ENCODE measurements at regions not wholly inside any gene's neighbourhood (a gene's known extent, or its start where the extent isn't known, plus 50 kb on each side); places are given as distances from the start of the nearest gene placed in this dataset.

DNA sequence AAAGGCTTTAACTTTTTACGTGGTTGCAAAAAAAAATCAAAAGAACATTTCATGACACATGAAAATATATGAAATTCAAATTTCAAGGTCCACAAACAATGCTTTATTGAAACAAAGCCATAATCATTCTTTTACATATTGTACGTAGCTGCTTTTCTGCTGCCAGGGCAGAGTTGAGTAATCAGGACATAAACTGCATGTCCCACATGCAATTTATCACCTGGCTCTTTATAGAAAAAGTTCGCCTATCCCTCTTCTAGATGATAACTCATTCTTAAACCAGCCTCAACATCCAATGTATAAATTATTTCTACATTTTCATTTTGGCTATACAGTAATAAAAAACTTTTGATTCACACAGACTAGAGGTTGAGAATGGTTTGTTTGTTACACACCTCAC is 154.9 kb downstream of the AXIN2 start:
- DNase-seq (ENCODE audit: low spot score): no peak

- no peak for DNase-seq (ENCODE audit: low spot score)
Measured at GRCh38 chr17:65405563-65405962, 155.9 kb downstream of the AXIN2 start.

DNA sequence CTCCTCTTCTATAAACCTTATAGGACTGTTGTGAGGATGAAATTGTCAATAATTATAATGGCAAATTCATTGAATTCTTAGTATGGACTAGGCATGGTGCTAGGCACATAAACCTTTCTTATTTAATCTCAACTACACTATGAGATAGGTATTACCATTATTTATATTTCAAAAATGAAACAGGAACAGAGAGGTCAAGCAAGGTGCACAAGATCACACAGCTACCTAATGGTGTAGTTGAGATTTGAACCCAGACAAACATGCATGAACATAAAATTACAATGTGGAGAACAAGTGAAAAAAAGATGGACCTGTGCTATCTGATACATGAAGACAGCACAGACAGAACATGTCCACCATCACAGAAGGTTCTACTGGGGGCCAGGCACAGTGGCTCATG is 156.7 kb downstream of the AXIN2 start:
- no peak for DNase-seq (ENCODE audit: low spot score)

DNA sequence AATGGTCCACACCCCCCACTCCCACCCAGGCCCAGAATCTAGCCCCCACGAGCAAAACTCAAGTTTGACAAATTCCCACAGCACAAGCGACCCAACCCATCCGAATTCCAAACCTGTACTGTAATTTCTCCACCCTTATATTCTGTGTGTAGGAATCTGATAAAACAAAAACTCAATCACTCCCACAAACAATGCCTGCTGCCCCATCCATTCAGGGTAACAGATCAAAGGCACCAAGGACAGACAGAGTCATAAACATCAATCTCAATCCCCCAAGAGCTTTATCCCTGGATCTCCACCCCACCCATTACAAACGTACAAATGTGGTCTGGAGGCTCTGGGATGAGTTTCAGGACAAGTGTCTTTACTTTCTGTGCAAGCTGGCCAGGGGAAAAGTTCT is 157.8 kb downstream of the AXIN2 start:
- peak; percentile 99 for DNase-seq (ENCODE audit: low spot score)

- DNase-seq (ENCODE audit: low spot score): peak; percentile 78
Measured at GRCh38 chr17:65402513-65403496, 158.6 kb downstream of the AXIN2 start.

DNA sequence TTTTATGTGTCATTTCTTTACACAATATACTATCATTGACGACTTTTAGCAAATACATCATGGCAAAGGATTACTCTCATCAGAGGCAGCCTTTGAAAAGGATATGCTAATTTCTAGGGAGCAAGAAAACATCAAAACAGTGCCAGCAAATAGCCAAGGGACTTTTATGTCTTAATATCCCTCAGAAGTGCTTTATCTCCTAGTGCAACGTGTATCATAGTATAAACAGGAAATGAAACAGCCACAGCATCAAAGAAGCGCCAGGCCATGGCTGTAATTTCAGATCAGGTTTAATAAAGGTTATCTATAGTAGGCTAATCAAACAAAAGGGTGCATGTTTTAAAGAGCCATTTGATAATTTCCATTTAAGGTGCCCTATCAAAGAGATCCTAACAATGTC is 159.9 kb downstream of the AXIN2 start:
- peak; percentile 93 for DNase-seq (ENCODE audit: low spot score)

GRCh38 chr17:65400701-65401100 is 160.7 kb downstream of the AXIN2 start:
- DNase-seq (ENCODE audit: low spot score): no peak

DNA sequence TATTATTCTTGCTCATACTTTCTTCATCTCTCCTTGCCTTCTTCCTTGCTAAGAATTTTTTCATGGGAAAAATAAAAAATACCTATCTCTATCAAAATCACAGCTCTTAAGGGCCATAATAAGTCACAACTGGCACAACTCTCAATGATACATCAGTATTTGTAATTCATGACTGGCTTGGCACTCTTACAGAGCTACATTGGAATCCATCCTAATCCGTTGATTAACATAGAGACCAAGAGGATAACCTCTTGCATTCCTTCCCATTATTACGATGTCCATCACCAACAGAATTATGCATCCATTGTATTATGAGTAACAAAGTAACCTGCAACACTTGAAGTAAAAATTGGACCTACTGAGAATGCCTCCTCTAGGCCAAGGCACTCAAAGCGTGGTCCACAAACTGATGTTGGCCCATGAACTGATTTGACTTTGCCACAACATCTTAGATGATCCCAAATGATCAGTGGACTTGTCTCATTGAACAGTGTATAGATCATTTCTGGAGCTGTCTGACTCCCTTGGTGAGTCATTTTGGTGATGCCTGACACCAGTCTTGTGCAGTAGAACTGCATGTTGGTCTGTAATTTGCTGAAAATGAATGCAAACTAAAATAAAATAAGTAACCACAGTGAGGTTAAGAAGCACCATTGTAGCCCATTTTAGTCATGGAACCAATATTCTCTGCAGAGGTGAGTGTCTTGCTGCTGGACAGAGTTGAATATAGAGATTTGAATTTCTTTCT is 163.2 kb downstream of the AXIN2 start:
- DNase-seq (ENCODE audit: low spot score): no peak

DNA sequence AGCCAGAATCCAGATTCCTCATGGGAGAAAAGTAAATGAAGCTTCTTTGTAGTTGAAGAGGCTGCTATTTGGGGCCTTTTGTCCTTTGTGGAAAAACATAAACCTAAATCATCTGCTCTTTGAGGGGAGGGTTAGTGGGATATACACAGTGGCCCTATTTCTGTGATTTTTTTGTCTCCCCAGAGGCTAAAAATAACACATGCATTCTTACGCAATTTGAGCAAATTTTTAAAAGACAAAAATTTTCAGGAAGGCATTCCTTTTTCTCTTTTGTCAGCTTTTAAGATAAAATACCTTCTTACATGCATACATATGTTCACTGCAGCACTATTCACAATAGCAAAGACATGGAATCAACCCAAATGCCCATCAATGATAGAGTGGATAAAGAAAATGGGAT is 165.5 kb downstream of the AXIN2 start:
- no peak for DNase-seq (ENCODE audit: low spot score)

DNA sequence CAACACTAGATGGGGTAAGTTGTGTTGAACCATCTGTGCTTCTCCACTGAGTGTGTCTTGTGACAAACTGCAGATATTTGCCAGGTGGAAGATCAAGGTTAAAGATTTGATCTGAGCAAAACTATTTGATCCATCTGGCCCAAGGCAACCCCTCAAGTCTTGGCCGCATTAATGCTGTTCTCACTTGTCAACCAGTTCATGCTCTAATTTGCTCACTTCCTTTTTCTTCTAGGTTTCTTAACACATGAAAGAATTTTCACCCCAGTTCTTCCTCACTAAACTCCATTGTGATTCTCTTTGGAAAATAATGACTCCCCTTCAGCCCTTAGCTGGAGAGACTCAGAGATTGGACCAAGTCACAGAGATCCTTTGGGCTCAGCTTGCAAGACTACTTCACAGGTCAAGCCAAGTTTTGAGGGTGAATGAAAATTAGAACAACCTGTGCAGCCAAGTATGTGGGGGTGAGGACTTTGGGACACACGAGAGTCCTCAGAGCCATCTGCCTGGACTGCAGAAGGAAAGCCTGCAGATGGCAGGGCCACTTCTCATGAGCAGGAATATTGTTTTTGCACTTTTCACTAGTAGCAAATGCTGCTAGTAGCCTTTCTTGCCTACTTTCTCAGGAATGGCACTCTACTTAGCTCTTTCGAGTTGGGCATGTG is 166.5 kb downstream of the AXIN2 start:
- no peak for DNase-seq (ENCODE audit: low spot score)

GRCh38 chr17:65393514-65393913 is 167.9 kb downstream of the AXIN2 start:
- no peak for DNase-seq (ENCODE audit: low spot score)

- DNase-seq (ENCODE audit: low spot score): peak; percentile 65
Measured at GRCh38 chr17:65389949-65390348, 171.5 kb downstream of the AXIN2 start.

- no peak for DNase-seq (ENCODE audit: low spot score)
Measured at GRCh38 chr17:65389426-65389825, 172.0 kb downstream of the AXIN2 start.

- DNase-seq (ENCODE audit: low spot score): no peak
Measured at GRCh38 chr17:65388911-65389310, 172.5 kb downstream of the AXIN2 start.

GRCh38 chr17:65387322-65387721 is 174.1 kb downstream of the AXIN2 start:
- no peak for DNase-seq (ENCODE audit: low spot score)

DNA sequence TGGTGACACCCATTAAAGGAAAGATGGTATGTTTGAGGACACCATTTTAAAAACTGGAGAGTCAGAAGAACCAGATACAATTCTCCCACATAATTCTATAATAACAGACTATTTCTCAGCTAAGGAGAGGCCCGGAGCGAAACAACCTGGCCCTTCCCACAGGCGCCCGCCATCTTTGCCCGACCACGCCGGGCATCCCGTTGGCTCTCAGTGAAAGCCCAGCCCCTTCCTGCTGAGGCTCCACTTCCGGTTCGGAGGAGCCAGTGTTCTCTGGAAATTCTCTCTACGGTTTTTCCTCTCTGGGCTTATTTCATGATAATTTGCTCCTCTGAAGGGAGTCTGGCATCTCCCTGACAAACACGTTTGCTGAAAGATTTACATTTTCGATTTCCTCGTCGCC is 175.7 kb downstream of the AXIN2 start:
- DNase-seq (ENCODE audit: low spot score): no peak

- DNase-seq (ENCODE audit: low spot score): no peak
Measured at GRCh38 chr17:65385071-65385470, 176.4 kb downstream of the AXIN2 start.

DNA sequence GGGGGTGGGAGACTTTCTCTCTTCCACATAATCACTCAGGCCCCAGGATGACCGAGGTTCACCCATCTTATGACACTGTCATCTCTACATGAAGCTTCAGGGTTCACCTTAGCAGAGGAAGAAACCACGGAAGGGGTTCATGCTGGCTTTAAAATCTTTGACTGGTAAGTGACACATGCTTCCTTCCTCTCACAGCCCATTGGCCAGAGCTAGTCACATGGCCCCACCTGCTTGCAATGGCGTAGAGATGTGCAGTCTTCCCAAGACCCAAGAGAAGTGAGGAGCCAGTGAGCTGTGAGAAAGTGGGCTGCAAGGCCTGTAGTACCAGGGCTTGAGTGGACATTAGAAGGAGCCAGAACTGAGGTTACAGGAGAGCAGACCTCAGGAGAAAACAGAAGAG is 180.3 kb downstream of the AXIN2 start:
- DNase-seq (ENCODE audit: low spot score): no peak

GRCh38 chr17:65374966-65375365 is 186.5 kb downstream of the AXIN2 start:
- no peak for DNase-seq (ENCODE audit: low spot score)

DNA sequence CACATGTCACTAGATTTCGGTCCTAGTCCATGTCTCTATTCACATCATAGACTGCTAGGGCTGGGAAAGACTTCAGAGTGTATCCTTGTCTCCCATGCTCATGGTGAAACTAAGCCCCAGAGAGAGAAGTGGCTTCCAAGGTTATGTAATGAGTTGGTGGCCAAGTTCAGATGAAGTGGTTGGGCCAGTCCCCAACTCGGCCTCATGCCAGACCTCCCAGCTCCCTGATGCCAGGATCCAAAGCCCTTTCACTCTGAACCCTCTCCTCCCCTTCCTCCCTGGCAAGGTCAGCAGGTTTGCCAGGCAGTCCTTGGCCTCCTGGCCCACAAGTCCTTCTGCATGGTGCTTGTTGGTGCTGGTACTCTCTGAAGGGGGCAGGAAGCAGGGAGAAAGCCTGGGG is 189.7 kb downstream of the AXIN2 start:
- DNase-seq (ENCODE audit: low spot score): no peak

- DNase-seq (ENCODE audit: low spot score): peak; percentile 97
Measured at GRCh38 chr17:65370669-65371131, 190.7 kb downstream of the AXIN2 start.

DNA sequence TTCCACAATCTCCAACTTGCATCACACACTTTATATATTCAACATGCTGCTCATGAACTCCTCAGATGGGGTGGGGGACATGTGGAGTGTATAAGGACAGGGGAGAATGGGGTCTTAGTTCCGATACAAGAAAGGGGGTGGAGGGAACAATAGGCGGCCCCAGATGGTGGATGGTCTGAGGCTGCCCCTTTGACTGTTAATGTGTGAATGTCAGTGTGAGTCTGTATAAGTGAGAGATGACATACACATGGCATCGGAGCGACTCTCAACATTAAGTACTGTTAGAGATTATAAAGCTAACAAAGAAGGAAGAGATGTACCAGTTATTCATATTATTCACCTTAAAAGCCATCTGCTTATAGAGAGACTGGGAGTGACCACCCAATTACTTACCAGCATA is 193.1 kb downstream of the AXIN2 start:
- DNase-seq (ENCODE audit: low spot score): no peak

Measured in SW480 (cell line).